SK-N-SH (cell line): ENCODE measurements at regions not wholly inside any gene's neighbourhood (a gene's known extent, or its start where the extent isn't known, plus 50 kb on each side); places are given as distances from the start of the nearest gene placed in this dataset.

ENCODE experiments used
- CTCF ChIA-PET: fragments of 300-600, 350-600 bp; formaldehyde crosslinking; extraction: SDS; loops from one replicate; lab custom pipeline; 2021; lab: Yijun Ruan, JAX
- POLR2A ChIA-PET: fragments of 350-600 bp; sonication (Branson Sonifier 250); formaldehyde crosslinking; extraction: SDS; loops from one replicate; lab custom pipeline; 2020; ENCODE audit warnings: antibody characterized with exemption, inconsistent platforms; lab: Yijun Ruan, JAX
- DNase-seq: peaks from one replicate; pipeline ENCODE4 v3.0.0; 2012
- H2AFZ ChIP-seq: fragments of 200-600 bp; sonication (generic); 2 replicates; pipeline ENCODE4 v1.8.1; 2016; ENCODE audit warnings: antibody characterized with exemption, mild to moderate bottlenecking, low read depth
- H3F3A ChIP-seq: fragments of 200-600 bp; sonication (generic); replicated peaks from 2 replicates; pipeline ENCODE3; 2016; ENCODE audit warnings: antibody characterized with exemption, mild to moderate bottlenecking; ENCODE audit not compliant: insufficient read depth
- H3K27ac ChIP-seq, 2 experiments: fragments of 200-500 bp in 1 of 2; fragments of 200-600 bp in 1 of 2; sonication (Bioruptor generic) in 1 of 2; sonication (generic), shearing (Covaris generic) in 1 of 2; 2 replicates each; pipeline versions ENCODE4 v1.5.1 to v1.6.1; 2014 to 2016; ENCODE audit warnings: low read depth in 2 of 2, inconsistent platforms in 1 of 2, low read length in 1 of 2, mild to moderate bottlenecking in 1 of 2, mixed read lengths in 1 of 2
- H3K27me3 ChIP-seq: fragments of 200-600 bp; sonication (generic), shearing (Covaris generic); 2 replicates; pipeline ENCODE4 v1.6.1; 2016; ENCODE audit warnings: mixed run types; ENCODE audit not compliant: insufficient read depth
- H3K36me3 ChIP-seq, 2 experiments: fragments of 200-500 bp in 1 of 2; fragments of 200-600 bp in 1 of 2; sonication (Bioruptor generic) in 1 of 2; sonication (generic) in 1 of 2; replicated peaks in 1 of 2; 2 replicates each; pipeline versions ENCODE3 to v1.5.1; 2014 to 2016; ENCODE audit warnings: low read length in 1 of 2, mild to moderate bottlenecking in 1 of 2; ENCODE audit not compliant: insufficient read depth in 2 of 2, control insufficient read depth in 1 of 2
- H3K4me1 ChIP-seq, 2 experiments: fragments of 200-500 bp in 1 of 2; fragments of 200-600 bp in 1 of 2; sonication (Bioruptor generic) in 1 of 2; sonication (generic), shearing (Covaris generic) in 1 of 2; 2 replicates each; pipeline versions ENCODE4 v1.5.1 to v1.6.1; 2014 to 2016; ENCODE audit warnings: low read depth in 1 of 2, low read length in 1 of 2, mixed run types in 1 of 2; ENCODE audit not compliant: insufficient read depth in 2 of 2, control insufficient read depth in 1 of 2
- H3K4me2 ChIP-seq: fragments of 200-600 bp; sonication (generic), shearing (Covaris generic); 2 replicates; pipeline ENCODE4 v1.6.1; 2017; ENCODE audit warnings: mixed run types
- H3K4me3 ChIP-seq, 2 experiments: fragments of 200-500 bp in 1 of 2; fragments of 200-600 bp in 1 of 2; sonication (Bioruptor generic) in 1 of 2; sonication (generic), shearing (Covaris generic) in 1 of 2; 2 replicates each; pipeline versions ENCODE4 v1.5.1 to v1.8.1; 2014 to 2016; ENCODE audit warnings: low read depth in 2 of 2, inconsistent platforms in 1 of 2, low read length in 1 of 2, mild to moderate bottlenecking in 1 of 2, mixed read lengths in 1 of 2, moderate library complexity in 1 of 2
- H3K79me2 ChIP-seq: fragments of 200-600 bp; sonication (generic); 2 replicates; pipeline ENCODE4 v1.8.1; 2017; ENCODE audit warnings: mild to moderate bottlenecking; ENCODE audit not compliant: insufficient read depth
- H3K9ac ChIP-seq: fragments of 200-600 bp; sonication (generic); 2 replicates; pipeline ENCODE4 v1.6.1; 2017; ENCODE audit warnings: mixed run types
- H3K9me2 ChIP-seq: fragments of 200-600 bp; sonication (generic); 2 replicates; pipeline ENCODE4 v1.6.1; 2017; ENCODE audit warnings: mixed run types
- H3K9me3 ChIP-seq: fragments of 200-600 bp; sonication (generic); 2 replicates; pipeline ENCODE4 v1.6.1; 2017; ENCODE audit warnings: mixed run types, mild to moderate bottlenecking, moderate library complexity
- H4K20me1 ChIP-seq: fragments of 200-600 bp; sonication (generic); 2 replicates; pipeline ENCODE4 v1.6.1; 2017; ENCODE audit warnings: mild to moderate bottlenecking, mixed run types; ENCODE audit not compliant: insufficient read depth
- FOXJ3 ChIP-seq: sonication (generic); formaldehyde crosslinking; IDR thresholded peaks from 2 replicates; pipeline ENCODE4 v1.5.1; 2020; ENCODE audit warnings: mild to moderate bottlenecking, missing genetic modification reagents
- GATA2 ChIP-seq: sonication (generic); formaldehyde crosslinking; IDR thresholded peaks from 2 replicates; pipeline ENCODE4 v1.5.0; 2020; ENCODE audit warnings: mild to moderate bottlenecking, missing genetic modification reagents
- NFIC ChIP-seq: IDR thresholded peaks from 2 replicates; pipeline ENCODE4 v1.4.0; 2012; ENCODE audit warnings: borderline replicate concordance
- NRF1 ChIP-seq: IDR thresholded peaks from 2 replicates; pipeline ENCODE4 v1.6.1; 2012; ENCODE audit warnings: low read depth, mild to moderate bottlenecking, low read length
- RAD21 ChIP-seq: IDR thresholded peaks from 2 replicates; pipeline ENCODE4 v1.6.1; 2012; ENCODE audit warnings: mild to moderate bottlenecking, low read length
- RCOR1 ChIP-seq: fragments of 150-350 bp; IDR thresholded peaks from 2 replicates; pipeline ENCODE4 v1.6.1; 2017; ENCODE audit warnings: antibody characterized with exemption, low read length
- RFX5 ChIP-seq: IDR thresholded peaks from 2 replicates; pipeline ENCODE4 v1.6.1; 2012; ENCODE audit warnings: mild to moderate bottlenecking, improper control_type of control experiment, low read length
- TCF12 ChIP-seq: IDR thresholded peaks from 2 replicates; pipeline ENCODE4 v1.4.0; 2012
- TEAD4 ChIP-seq: IDR thresholded peaks from 2 replicates; pipeline ENCODE4 v1.4.0; 2012; ENCODE audit warnings: mild to moderate bottlenecking, borderline replicate concordance; ENCODE audit not compliant: insufficient read depth
- YY1 ChIP-seq: IDR thresholded peaks from 2 replicates; pipeline ENCODE4 v1.4.0; 2012; ENCODE audit warnings: low read depth, mild to moderate bottlenecking
- WGBS: methylation state at CpG from one replicate; pipeline ENCODE4 v1.1.6; 2017; ENCODE audit warnings: low lambda C conversion rate; 5-methylcytosine and 5-hydroxymethylcytosine counted together
- TF ChIP-seq, protein P1 (sequence below): fragments of 150-350 bp; IDR thresholded peaks from 2 replicates; pipeline ENCODE4 v1.6.1; 2016; ENCODE audit warnings: mild to moderate bottlenecking, low read depth, low read length
- TF ChIP-seq, protein P2 (sequence below): IDR thresholded peaks from 2 replicates; pipeline ENCODE4 v1.6.1; 2012; ENCODE audit warnings: mild to moderate bottlenecking, low read depth, low read length, moderate library complexity
- TF ChIP-seq, protein P3 (sequence below): IDR thresholded peaks from 2 replicates; pipeline ENCODE4 v1.4.0; 2012; ENCODE audit warnings: low read depth, borderline replicate concordance
- TF ChIP-seq, protein P4 (sequence below): IDR thresholded peaks from 2 replicates; pipeline ENCODE4; 2012
- TF ChIP-seq, protein P5 (sequence below): fragments of 200-600 bp; sonication (generic); IDR thresholded peaks from 2 replicates; pipeline ENCODE4 v1.6.1; 2017; ENCODE audit warnings: antibody characterized with exemption, mild to moderate bottlenecking, moderate library complexity

DNA sequence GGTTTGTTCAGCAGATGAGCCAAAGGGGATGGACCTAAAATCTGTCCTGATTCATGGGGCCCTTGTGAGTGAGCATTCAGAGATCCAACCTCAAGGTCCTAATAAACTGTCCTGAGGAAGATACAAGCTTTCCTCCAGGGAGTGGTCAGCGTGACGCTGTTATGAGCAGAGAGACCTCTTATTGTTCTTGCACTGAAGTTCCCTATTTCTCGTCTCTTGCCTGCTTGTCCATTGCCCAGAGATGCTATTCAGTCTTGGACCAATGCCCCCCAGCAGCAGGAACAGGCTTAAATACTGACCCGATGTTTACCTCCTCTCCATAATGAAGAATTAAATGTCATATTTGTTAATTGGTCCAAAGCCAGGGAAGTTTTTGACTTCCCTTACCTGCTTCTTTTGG is 225.2 kb upstream of the PGR start:
- Histone ChIP-seq H3F3A (no peaks in the 10 kb centered on the region), H4K20me1 (no peaks in the 10 kb centered on the region), H3K36me3 (no peaks in the 10 kb centered on the region)
- 10% methylated on average over 4 of the region's 4 CpGs for WGBS
- CTCF ChIA-PET, result no interaction called here
- DNase-seq, result no peak
- TF ChIP-seq FOXJ3 (CRISPR knock-in tag) (no peak), TCF12 (no peak), RFX5 (no peak), TEAD4 (no peak), YY1 (no peak), NRF1 (no peak), RAD21 (no peak), RCOR1 (no peak), GATA2 (CRISPR knock-in tag) (no peak), NFIC (no peak)
- TF ChIP-seq, protein P1, sequence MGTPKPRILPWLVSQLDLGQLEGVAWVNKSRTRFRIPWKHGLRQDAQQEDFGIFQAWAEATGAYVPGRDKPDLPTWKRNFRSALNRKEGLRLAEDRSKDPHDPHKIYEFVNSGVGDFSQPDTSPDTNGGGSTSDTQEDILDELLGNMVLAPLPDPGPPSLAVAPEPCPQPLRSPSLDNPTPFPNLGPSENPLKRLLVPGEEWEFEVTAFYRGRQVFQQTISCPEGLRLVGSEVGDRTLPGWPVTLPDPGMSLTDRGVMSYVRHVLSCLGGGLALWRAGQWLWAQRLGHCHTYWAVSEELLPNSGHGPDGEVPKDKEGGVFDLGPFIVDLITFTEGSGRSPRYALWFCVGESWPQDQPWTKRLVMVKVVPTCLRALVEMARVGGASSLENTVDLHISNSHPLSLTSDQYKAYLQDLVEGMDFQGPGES, result no peak
- TF ChIP-seq, protein P2, sequence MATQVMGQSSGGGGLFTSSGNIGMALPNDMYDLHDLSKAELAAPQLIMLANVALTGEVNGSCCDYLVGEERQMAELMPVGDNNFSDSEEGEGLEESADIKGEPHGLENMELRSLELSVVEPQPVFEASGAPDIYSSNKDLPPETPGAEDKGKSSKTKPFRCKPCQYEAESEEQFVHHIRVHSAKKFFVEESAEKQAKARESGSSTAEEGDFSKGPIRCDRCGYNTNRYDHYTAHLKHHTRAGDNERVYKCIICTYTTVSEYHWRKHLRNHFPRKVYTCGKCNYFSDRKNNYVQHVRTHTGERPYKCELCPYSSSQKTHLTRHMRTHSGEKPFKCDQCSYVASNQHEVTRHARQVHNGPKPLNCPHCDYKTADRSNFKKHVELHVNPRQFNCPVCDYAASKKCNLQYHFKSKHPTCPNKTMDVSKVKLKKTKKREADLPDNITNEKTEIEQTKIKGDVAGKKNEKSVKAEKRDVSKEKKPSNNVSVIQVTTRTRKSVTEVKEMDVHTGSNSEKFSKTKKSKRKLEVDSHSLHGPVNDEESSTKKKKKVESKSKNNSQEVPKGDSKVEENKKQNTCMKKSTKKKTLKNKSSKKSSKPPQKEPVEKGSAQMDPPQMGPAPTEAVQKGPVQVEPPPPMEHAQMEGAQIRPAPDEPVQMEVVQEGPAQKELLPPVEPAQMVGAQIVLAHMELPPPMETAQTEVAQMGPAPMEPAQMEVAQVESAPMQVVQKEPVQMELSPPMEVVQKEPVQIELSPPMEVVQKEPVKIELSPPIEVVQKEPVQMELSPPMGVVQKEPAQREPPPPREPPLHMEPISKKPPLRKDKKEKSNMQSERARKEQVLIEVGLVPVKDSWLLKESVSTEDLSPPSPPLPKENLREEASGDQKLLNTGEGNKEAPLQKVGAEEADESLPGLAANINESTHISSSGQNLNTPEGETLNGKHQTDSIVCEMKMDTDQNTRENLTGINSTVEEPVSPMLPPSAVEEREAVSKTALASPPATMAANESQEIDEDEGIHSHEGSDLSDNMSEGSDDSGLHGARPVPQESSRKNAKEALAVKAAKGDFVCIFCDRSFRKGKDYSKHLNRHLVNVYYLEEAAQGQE, result no peak
- TF ChIP-seq, protein P3, sequence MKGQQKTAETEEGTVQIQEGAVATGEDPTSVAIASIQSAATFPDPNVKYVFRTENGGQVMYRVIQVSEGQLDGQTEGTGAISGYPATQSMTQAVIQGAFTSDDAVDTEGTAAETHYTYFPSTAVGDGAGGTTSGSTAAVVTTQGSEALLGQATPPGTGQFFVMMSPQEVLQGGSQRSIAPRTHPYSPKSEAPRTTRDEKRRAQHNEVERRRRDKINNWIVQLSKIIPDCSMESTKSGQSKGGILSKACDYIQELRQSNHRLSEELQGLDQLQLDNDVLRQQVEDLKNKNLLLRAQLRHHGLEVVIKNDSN, result no peak
- TF ChIP-seq, protein P4, sequence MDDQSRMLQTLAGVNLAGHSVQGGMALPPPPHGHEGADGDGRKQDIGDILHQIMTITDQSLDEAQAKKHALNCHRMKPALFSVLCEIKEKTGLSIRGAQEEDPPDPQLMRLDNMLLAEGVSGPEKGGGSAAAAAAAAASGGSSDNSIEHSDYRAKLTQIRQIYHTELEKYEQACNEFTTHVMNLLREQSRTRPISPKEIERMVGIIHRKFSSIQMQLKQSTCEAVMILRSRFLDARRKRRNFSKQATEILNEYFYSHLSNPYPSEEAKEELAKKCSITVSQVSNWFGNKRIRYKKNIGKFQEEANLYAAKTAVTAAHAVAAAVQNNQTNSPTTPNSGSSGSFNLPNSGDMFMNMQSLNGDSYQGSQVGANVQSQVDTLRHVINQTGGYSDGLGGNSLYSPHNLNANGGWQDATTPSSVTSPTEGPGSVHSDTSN, result no peak
- TF ChIP-seq, protein P5, sequence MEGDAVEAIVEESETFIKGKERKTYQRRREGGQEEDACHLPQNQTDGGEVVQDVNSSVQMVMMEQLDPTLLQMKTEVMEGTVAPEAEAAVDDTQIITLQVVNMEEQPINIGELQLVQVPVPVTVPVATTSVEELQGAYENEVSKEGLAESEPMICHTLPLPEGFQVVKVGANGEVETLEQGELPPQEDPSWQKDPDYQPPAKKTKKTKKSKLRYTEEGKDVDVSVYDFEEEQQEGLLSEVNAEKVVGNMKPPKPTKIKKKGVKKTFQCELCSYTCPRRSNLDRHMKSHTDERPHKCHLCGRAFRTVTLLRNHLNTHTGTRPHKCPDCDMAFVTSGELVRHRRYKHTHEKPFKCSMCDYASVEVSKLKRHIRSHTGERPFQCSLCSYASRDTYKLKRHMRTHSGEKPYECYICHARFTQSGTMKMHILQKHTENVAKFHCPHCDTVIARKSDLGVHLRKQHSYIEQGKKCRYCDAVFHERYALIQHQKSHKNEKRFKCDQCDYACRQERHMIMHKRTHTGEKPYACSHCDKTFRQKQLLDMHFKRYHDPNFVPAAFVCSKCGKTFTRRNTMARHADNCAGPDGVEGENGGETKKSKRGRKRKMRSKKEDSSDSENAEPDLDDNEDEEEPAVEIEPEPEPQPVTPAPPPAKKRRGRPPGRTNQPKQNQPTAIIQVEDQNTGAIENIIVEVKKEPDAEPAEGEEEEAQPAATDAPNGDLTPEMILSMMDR, result no peak
- TF ChIP-seq, all 33 proteins: peak for 0
- Histone ChIP-seq H3K4me2 (no peak overlapping the region), H3K4me3 (no peak overlapping the region), H2AFZ (no peak overlapping the region), H3K79me2 (no peaks in the 10 kb centered on the region), H3K9me3 (no peaks in the 10 kb centered on the region), H3K27me3 (no peaks in the 10 kb centered on the region), H3K4me1 (no peaks in the 10 kb centered on the region), H3K9me2 (no peaks in the 10 kb centered on the region), H3K27ac (no peak overlapping the region), H3K9ac (no peak overlapping the region)
- POLR2A ChIA-PET, result no interaction called here
